Middle frontal gyrus (tissue), 1 donor: ENCODE measurements at regions not wholly inside any gene's neighbourhood (a gene's known extent, or its start where the extent isn't known, plus 50 kb on each side); places are given as distances from the start of the nearest gene placed in this dataset.

Experiments
- DNase-seq: peaks from one replicate; pipeline ENCODE4 v3.0.0-alpha.2; 2015; ENCODE audit warnings: low spot score; ENCODE audit errors: extremely low spot score

GRCh38 chr18:37624318-37624717 lies 58.7 kb upstream of the CELF4 start:
- no peak for DNase-seq

GRCh38 chr18:37619964-37620363 lies 54.4 kb upstream of the CELF4 start:
- no peak for DNase-seq

GRCh38 chr18:37617623-37618022 lies 52.0 kb upstream of the CELF4 start:
- no peak for DNase-seq
